ENCODE measurements at regions not wholly inside any gene's neighbourhood (a gene's known extent, or its start where the extent isn't known, plus 50 kb on each side); places are given as distances from the start of the nearest gene placed in this dataset.
"Not testable (repeated sequence)": the region's sequence is repeated elsewhere in the genome, so short reads cannot be mapped to it uniquely, and the experiment has no call there.

- DNase-seq, result peak; percentile 88 to 97 (median 91)
Observed at GRCh38 chr3:178084938-178085816, 451.1 kb upstream of the KCNMB2 start.

- no peak for DNase-seq
Observed at GRCh38 chr3:178085817-178086123, 450.5 kb upstream of the KCNMB2 start.

- no peak for DNase-seq
Observed at GRCh38 chr3:178086144-178086825, 450.0 kb upstream of the KCNMB2 start.

- no peak for DNase-seq
Observed at GRCh38 chr3:178087376-178087775, 448.9 kb upstream of the KCNMB2 start.

GRCh38 chr3:178088963-178089362 is 447.3 kb upstream of the KCNMB2 start:
- peak in 1 of 3 donors; percentile 66 for DNase-seq

GRCh38 chr3:178090899-178091298 is 445.3 kb upstream of the KCNMB2 start:
- DNase-seq, result no peak

- no peak for DNase-seq
Observed at GRCh38 chr3:178095522-178095921, 440.7 kb upstream of the KCNMB2 start.

- no peak for DNase-seq
Observed at GRCh38 chr3:178096955-178097354, 439.3 kb upstream of the KCNMB2 start.

GRCh38 chr3:178097576-178097975 is 438.7 kb upstream of the KCNMB2 start:
- peak in 2 of 3 donors; percentile 52 to 62 for DNase-seq

- no peak for DNase-seq
Observed at GRCh38 chr3:178099274-178099673, 437.0 kb upstream of the KCNMB2 start.

GRCh38 chr3:178099862-178100261 is 436.4 kb upstream of the KCNMB2 start:
- DNase-seq, result no peak

GRCh38 chr3:178100908-178101307 is 435.3 kb upstream of the KCNMB2 start:
- DNase-seq, result peak in 1 of 3 donors; percentile 42

GRCh38 chr3:178103140-178103539 is 433.1 kb upstream of the KCNMB2 start:
- DNase-seq, result no peak

- DNase-seq, result no peak
Observed at GRCh38 chr3:178107804-178108203, 428.4 kb upstream of the KCNMB2 start.

- DNase-seq, result no peak
Observed at GRCh38 chr3:178109691-178110090, 426.5 kb upstream of the KCNMB2 start.

- DNase-seq, result no peak
Observed at GRCh38 chr3:178112134-178112533, 424.1 kb upstream of the KCNMB2 start.

- not testable (repeated sequence) for DNase-seq
Observed at GRCh38 chr3:178112552-178112951, 423.7 kb upstream of the KCNMB2 start.

- no peak for DNase-seq
Observed at GRCh38 chr3:178117641-178118040, 418.6 kb upstream of the KCNMB2 start.

GRCh38 chr3:178119608-178120295 is 416.5 kb upstream of the KCNMB2 start:
- DNase-seq, result peak in 1 of 3 donors; percentile 16

- no peak for DNase-seq
Observed at GRCh38 chr3:178120367-178120766, 415.9 kb upstream of the KCNMB2 start.

GRCh38 chr3:178126686-178127085 is 409.6 kb upstream of the KCNMB2 start:
- DNase-seq, result no peak

- DNase-seq, result no peak
Observed at GRCh38 chr3:178127221-178127620, 409.0 kb upstream of the KCNMB2 start.

- no peak for DNase-seq
Observed at GRCh38 chr3:178129109-178129508, 407.1 kb upstream of the KCNMB2 start.
